ENCODE measurements at regions not wholly inside any gene's neighbourhood (a gene's known extent, or its start where the extent isn't known, plus 50 kb on each side); places are given as distances from the start of the nearest gene placed in this dataset.

- WGBS (ENCODE audit: low lambda C conversion rate): 43% methylated on average over 8 of the region's 8 CpGs
- Histone ChIP-seq H3K9ac (no peak overlapping the region), H3K27me3 (ENCODE audit: insufficient read depth) (no peaks in the 10 kb centered on the region), H3K9me2 (no peaks in the 10 kb centered on the region), H3K79me2 (ENCODE audit: insufficient read depth) (no peaks in the 10 kb centered on the region), H3K9me3 (no peaks in the 10 kb centered on the region), H3K27ac (ENCODE audit: low read depth in 2 of 2, low read length in 1 of 2) (no peak overlapping the region), H3K4me2 (no peak overlapping the region), H3F3A (replicated peaks; ENCODE audit: insufficient read depth) (no peaks in the 10 kb centered on the region), H3K4me3 (ENCODE audit: low read depth in 2 of 2, low read length in 1 of 2) (no peak overlapping the region), H4K20me1 (ENCODE audit: insufficient read depth) (no peaks in the 10 kb centered on the region), H3K36me3 (replicated peaks in 1 of 2; ENCODE audit: control insufficient read depth in 1 of 2, insufficient read depth in 2 of 2, low read length in 1 of 2) (no peaks in the 10 kb centered on the region), H3K4me1 (ENCODE audit: control insufficient read depth in 1 of 2, insufficient read depth in 2 of 2, low read depth in 1 of 2, low read length in 1 of 2) (no peaks in the 10 kb centered on the region), H2AFZ (ENCODE audit: low read depth) (no peak overlapping the region)
- POLR2A ChIA-PET: no interaction called here
- DNase-seq: peak; percentile 1
- CTCF ChIA-PET: interaction anchor here (0.6 kb wide), 1 partner anchor 142 kb away, joined by 4 read pairs; no protein-coding TSS in a partner anchor
- TF ChIP-seq CHD2 (IDR thresholded peaks at IDR 0.05; ENCODE audit: low read length, partially characterized antibody) (no peak), RCOR1 (IDR thresholded peaks at IDR 0.05; ENCODE audit: low read length) (peak; percentile 68; the same call in 1 of the 2 replicates)
Measured at GRCh38 chr3:74562558-74563269, 51.7 kb downstream of the CNTN3 start.

- Histone ChIP-seq H3K9me2 (no peaks in the 10 kb centered on the region), H3K79me2 (ENCODE audit: insufficient read depth) (no peaks in the 10 kb centered on the region), H3K4me1 (ENCODE audit: control insufficient read depth in 1 of 2, insufficient read depth in 2 of 2, low read depth in 1 of 2, low read length in 1 of 2) (no peaks in the 10 kb centered on the region)
Measured at GRCh38 chr3:74561881-74562280, 52.6 kb downstream of the CNTN3 start.

More at GRCh38 chr3:74561881-74562280, 52.6 kb downstream of the CNTN3 start:
- no peak for TF ChIP-seq YY1 (IDR thresholded peaks at IDR 0.05; ENCODE audit: low read depth)
- no peak for TF ChIP-seq MXI1 (IDR thresholded peaks at IDR 0.05; ENCODE audit: low read depth, low read length)
- TF ChIP-seq RFX5 (IDR thresholded peaks at IDR 0.05; ENCODE audit: low read length): no peak
- TF ChIP-seq TAF1 (IDR thresholded peaks at IDR 0.05; ENCODE audit: borderline replicate concordance, low read depth, low read length): no peak
- no peak for TF ChIP-seq RAD21 (IDR thresholded peaks at IDR 0.05; ENCODE audit: low read length)
- TF ChIP-seq EZH2phosphoT487 (IDR thresholded peaks at IDR 0.05; ENCODE audit: borderline replicate concordance, low read depth): no peak
- no peak for TF ChIP-seq TEAD4 (IDR thresholded peaks at IDR 0.05; ENCODE audit: borderline replicate concordance, insufficient read depth)
- no peak for TF ChIP-seq SIN3A (IDR thresholded peaks at IDR 0.05; ENCODE audit: borderline replicate concordance, low read depth, low read length)
- no peak for TF ChIP-seq FOSL2 (IDR thresholded peaks at IDR 0.05; ENCODE audit: borderline replicate concordance, low read depth)
- no peak for TF ChIP-seq SMC3 (IDR thresholded peaks at IDR 0.05; ENCODE audit: low read depth, low read length)
- no peak for TF ChIP-seq MEF2A (IDR thresholded peaks at IDR 0.05; ENCODE audit: borderline replicate concordance, low read depth)
- TF ChIP-seq CTCF (IDR thresholded peaks at IDR 0.05): no peak
- no peak for TF ChIP-seq NFIC (IDR thresholded peaks at IDR 0.05; ENCODE audit: borderline replicate concordance)
- TF ChIP-seq NRF1 (IDR thresholded peaks at IDR 0.05; ENCODE audit: low read depth, low read length): no peak
- TF ChIP-seq REST (IDR thresholded peaks at IDR 0.05; ENCODE audit: low read depth, low read length): no peak
- Histone ChIP-seq H3K4me3 (ENCODE audit: low read depth in 2 of 2, low read length in 1 of 2) (no peak overlapping the region), H3K27me3 (ENCODE audit: insufficient read depth) (no peaks in the 10 kb centered on the region), H3K36me3 (replicated peaks in 1 of 2; ENCODE audit: control insufficient read depth in 1 of 2, insufficient read depth in 2 of 2, low read length in 1 of 2) (no peaks in the 10 kb centered on the region), H3K4me2 (no peak overlapping the region), H2AFZ (ENCODE audit: low read depth) (no peak overlapping the region), H4K20me1 (ENCODE audit: insufficient read depth) (no peaks in the 10 kb centered on the region), H3K9ac (no peak overlapping the region), H3F3A (replicated peaks; ENCODE audit: insufficient read depth) (no peaks in the 10 kb centered on the region), H3K27ac (ENCODE audit: low read depth in 2 of 2, low read length in 1 of 2) (no peak overlapping the region), H3K9me3 (0 out of 2 replicates have a peak, but pooled peaks cover 5% of the 10 kb centered on the region)
- 20% methylated on average over 2 of the region's 2 CpGs for WGBS (ENCODE audit: low lambda C conversion rate)
- DNase-seq: no peak
- CTCF ChIA-PET: no interaction called here
- POLR2A ChIA-PET: no interaction called here
